ENCODE measurements at regions not wholly inside any gene's neighbourhood (a gene's known extent, or its start where the extent isn't known, plus 50 kb on each side); places are given as distances from the start of the nearest gene placed in this dataset.
"Not testable (repeated sequence)": the region's sequence is repeated elsewhere in the genome, so short reads cannot be mapped to it uniquely, and the experiment has no call there.

DNA sequence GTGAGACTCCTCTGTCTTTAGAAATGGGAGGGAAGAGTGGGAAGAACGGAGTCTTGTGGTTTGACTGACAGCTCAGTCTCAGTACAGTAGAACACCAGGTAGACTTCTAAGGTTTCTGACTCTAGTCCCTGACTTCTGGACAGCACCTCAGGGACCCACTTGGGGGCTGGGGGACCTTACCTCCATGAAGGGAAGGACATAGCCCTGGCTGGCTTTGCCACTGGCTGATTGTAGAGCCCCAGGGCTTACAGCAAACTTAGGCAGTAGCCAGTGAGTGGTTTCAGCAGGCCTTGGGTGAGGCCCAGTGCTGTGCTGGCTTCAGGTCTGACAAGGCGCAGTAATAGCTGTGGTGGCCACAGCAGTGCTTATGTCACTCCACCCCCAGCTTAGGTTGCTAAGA, 290.0 kb upstream of the PRR16 start:
- TF ChIP-seq, protein P1, sequence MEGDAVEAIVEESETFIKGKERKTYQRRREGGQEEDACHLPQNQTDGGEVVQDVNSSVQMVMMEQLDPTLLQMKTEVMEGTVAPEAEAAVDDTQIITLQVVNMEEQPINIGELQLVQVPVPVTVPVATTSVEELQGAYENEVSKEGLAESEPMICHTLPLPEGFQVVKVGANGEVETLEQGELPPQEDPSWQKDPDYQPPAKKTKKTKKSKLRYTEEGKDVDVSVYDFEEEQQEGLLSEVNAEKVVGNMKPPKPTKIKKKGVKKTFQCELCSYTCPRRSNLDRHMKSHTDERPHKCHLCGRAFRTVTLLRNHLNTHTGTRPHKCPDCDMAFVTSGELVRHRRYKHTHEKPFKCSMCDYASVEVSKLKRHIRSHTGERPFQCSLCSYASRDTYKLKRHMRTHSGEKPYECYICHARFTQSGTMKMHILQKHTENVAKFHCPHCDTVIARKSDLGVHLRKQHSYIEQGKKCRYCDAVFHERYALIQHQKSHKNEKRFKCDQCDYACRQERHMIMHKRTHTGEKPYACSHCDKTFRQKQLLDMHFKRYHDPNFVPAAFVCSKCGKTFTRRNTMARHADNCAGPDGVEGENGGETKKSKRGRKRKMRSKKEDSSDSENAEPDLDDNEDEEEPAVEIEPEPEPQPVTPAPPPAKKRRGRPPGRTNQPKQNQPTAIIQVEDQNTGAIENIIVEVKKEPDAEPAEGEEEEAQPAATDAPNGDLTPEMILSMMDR (IDR thresholded peaks at IDR 0.05; ENCODE audit: extremely low read depth, missing control alignments): no peak
- DNase-seq (ENCODE audit: low spot score): no peak

DNA sequence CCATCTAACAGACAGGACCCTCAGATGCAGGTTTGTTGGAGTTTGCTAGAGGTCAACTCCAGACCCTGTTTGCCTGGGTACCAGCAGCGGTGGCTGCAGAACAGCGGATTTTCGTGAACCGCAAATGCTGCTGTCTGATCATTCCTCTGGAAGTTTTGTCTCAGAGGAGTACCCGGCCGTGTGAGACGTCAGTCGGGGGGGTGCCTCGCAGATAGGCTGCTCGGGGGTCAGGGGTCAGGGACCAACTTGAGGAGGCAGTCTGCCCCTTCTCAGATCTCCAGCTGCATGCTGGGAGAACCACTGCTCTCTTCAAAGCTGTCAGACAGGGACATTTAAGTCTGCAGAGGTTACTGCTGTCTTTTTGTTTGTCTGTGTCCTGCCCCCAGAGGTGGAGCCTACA, 282.9 kb upstream of the PRR16 start:
- DNase-seq (ENCODE audit: low spot score): not testable (repeated sequence)

DNA sequence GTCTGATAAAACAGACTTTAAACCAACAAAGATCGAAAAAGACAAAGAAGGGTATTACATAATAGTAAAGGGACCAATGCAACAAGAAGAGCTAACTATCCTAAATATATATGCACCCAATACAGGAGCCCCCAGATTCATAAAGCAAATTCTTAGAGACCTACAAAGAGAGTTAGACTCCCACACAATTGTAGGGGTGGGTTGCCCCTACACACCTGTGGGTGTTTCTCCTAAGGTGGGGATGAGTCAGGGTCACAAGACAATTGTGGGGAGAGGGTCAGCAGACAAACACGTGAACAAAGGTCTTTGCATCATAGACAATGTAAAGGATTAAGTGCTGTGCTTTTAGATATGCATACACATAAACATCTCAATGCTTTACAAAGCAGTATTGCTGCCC, 269.4 kb upstream of the PRR16 start:
- DNase-seq (ENCODE audit: low spot score): not testable (repeated sequence)

DNA sequence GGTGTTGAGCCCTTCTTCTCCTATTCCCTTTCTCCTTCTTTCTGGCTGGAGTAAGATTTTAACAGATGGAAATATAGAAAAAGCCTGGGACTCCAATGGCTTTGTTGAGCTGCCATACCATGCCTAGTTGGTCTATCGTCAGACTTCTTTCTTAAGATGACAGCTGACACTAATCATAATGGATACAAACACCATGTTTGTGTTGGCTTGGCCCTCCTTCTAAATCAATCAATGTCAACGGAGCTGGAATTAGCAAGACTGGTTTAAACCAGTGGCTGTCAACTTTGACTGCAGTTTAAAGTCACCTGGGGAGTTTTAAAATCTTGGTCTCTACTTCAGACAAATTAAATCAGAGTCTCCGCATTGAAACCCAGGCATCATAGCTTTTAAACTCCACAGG, 264.5 kb upstream of the PRR16 start:
- no peak for DNase-seq (ENCODE audit: low spot score)
- TF ChIP-seq, protein P1 (IDR thresholded peaks at IDR 0.05; ENCODE audit: extremely low read depth, missing control alignments): no peak

DNA sequence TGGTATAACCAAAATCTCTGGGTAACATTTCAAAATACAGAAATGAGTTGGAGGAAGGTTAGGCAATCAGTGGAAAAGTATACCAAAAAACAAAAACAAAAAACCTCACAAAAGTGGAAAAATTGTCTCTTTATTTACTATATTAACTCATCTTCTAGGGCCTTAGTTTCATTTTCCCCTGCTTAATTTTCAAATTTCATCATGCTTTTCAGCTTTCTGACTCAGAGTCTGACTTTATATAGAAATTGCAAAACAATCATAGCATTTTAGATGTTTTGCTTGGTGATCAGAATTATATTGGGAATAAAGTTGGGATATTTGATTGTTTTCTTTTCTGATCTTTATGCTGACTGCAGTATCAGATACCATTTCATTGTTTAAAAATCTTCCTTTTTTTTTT, 257.0 kb upstream of the PRR16 start:
- no peak for DNase-seq (ENCODE audit: low spot score)

DNA sequence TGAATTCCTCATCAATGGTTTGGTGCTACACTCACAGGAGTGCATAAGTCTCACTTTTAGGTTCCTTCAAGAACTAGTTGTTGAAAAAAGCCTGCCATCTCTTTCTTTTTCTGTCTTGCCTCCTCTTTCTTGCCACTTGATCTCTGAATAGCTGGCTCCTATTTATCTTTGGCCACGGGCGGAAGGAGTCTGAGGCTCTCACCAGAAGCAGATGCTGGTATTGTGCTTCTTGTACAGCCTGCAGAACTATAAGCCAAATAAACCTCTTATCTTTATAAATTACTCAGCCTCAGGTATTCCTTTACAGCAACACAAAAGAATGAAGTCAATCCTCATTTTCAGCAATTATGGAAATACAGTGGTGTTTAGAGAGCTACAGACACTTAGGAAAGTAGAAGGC, 247.1 kb upstream of the PRR16 start:
- DNase-seq (ENCODE audit: low spot score): no peak
- TF ChIP-seq, protein P1 (IDR thresholded peaks at IDR 0.05; ENCODE audit: extremely low read depth, missing control alignments): no peak

More for the DNA sequence above, 257.0 kb upstream of the PRR16 start:
- TF ChIP-seq, protein P1 (IDR thresholded peaks at IDR 0.05; ENCODE audit: extremely low read depth, missing control alignments): no peak

DNA sequence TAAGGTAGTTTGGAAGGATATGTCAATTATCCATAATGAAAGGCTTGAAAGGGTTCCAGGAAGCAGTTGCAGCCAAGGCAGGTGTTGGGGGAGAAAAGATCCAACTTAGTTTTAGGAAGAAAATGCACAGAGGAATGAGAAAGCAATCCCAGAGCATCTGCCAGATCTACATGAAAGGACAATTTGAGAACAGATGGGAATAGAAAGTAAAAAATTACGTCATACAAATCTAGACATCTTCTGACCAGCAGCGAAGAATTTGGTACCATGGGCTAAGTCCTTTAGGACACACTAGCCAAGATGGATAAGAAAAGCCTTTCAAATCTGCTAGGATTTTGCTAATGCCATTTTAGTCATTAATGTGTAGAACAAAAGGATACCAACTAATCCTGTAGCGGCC, 244.1 kb upstream of the PRR16 start:
- DNase-seq (ENCODE audit: low spot score): no peak
- TF ChIP-seq, protein P1 (IDR thresholded peaks at IDR 0.05; ENCODE audit: extremely low read depth, missing control alignments): no peak

DNA sequence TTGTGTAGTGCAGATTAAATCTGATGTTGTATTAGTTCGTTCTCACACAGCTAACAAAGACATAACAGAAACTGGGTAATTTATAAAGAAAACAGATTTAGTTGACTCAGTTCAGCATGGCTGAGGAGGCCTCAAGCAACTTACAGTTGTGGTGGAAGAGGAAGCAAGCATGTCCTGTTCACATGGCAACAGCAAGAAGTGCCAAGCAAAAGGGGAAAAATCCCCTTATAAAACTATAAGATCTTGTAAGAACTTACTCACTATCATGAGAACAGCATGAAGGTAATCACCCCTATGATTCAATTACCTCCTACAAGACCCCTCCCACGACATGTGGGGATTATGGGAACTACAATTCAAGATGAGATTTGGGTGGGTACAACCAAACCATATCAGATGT, 238.6 kb upstream of the PRR16 start:
- TF ChIP-seq, protein P1 (IDR thresholded peaks at IDR 0.05; ENCODE audit: extremely low read depth, missing control alignments): no peak
- no peak for DNase-seq (ENCODE audit: low spot score)

Data from GM20000 (cell line).